HG03108 (cell line): ENCODE measurements at regions not wholly inside any gene's neighbourhood (a gene's known extent, or its start where the extent isn't known, plus 50 kb on each side); places are given as distances from the start of the nearest gene placed in this dataset.
A peak's percentile ranks its signal among the peaks of the same experiment; 100 is the strongest.

Experiments
- ATAC-seq: cut with Tn5 transposase; IDR thresholded peaks from one replicate; pipeline ENCODE4 v1.9.1; 2021; ENCODE audit warnings: moderate library complexity; ENCODE audit not compliant: unreplicated experiment

- no peak for ATAC-seq
Observed at GRCh38 chr15:70493376-70493775, 270.0 kb downstream of the UACA start.

GRCh38 chr15:70492240-70493177, 270.8 kb downstream of the UACA start:
- peak; percentile 56 for ATAC-seq

GRCh38 chr15:70491641-70492040, 271.7 kb downstream of the UACA start:
- ATAC-seq: no peak

- ATAC-seq: no peak
Observed at GRCh38 chr15:70491201-70491621, 272.1 kb downstream of the UACA start.

- ATAC-seq: no peak
Observed at GRCh38 chr15:70490838-70491155, 272.6 kb downstream of the UACA start.

- ATAC-seq: no peak
Observed at GRCh38 chr15:70490148-70490837, 273.1 kb downstream of the UACA start.

GRCh38 chr15:70488941-70489848, 274.2 kb downstream of the UACA start:
- ATAC-seq: no peak

- no peak for ATAC-seq
Observed at GRCh38 chr15:70488002-70488605, 275.3 kb downstream of the UACA start.

- ATAC-seq: no peak
Observed at GRCh38 chr15:70487387-70487740, 276.0 kb downstream of the UACA start.

- peak; percentile 49 for ATAC-seq
Observed at GRCh38 chr15:70486451-70487386, 276.6 kb downstream of the UACA start.

- ATAC-seq: no peak
Observed at GRCh38 chr15:70486012-70486411, 277.3 kb downstream of the UACA start.

GRCh38 chr15:70484993-70485392, 278.4 kb downstream of the UACA start:
- no peak for ATAC-seq

- ATAC-seq: no peak
Observed at GRCh38 chr15:70483513-70483912, 279.8 kb downstream of the UACA start.

- no peak for ATAC-seq
Observed at GRCh38 chr15:70480196-70480856, 283.0 kb downstream of the UACA start.

GRCh38 chr15:70479785-70480184, 283.6 kb downstream of the UACA start:
- ATAC-seq: no peak

GRCh38 chr15:70479056-70479455, 284.3 kb downstream of the UACA start:
- no peak for ATAC-seq

- peak; percentile 33 for ATAC-seq
Observed at GRCh38 chr15:70478251-70478990, 284.9 kb downstream of the UACA start.

GRCh38 chr15:70477750-70478250, 285.6 kb downstream of the UACA start:
- no peak for ATAC-seq
